ENCODE measurements at regions not wholly inside any gene's neighbourhood (a gene's known extent, or its start where the extent isn't known, plus 50 kb on each side); places are given as distances from the start of the nearest gene placed in this dataset.
"Not testable (repeated sequence)": the region's sequence is repeated elsewhere in the genome, so short reads cannot be mapped to it uniquely, and the experiment has no call there.

- no peak for DNase-seq (ENCODE audit: low read depth, low spot score)
Measured at GRCh38 chr2:171266102-171266501, 105.4 kb upstream of the TLK1 start.

- not testable (repeated sequence) for DNase-seq (ENCODE audit: low read depth, low spot score)
Measured at GRCh38 chr2:171261529-171261928, 100.8 kb upstream of the TLK1 start.

GRCh38 chr2:171260471-171261424, 100.1 kb upstream of the TLK1 start:
- peak; percentile 82 for DNase-seq (ENCODE audit: low read depth, low spot score)

- DNase-seq (ENCODE audit: low read depth, low spot score) = no peak
Measured at GRCh38 chr2:171254666-171255065, 94.0 kb upstream of the TLK1 start.

- DNase-seq (ENCODE audit: low read depth, low spot score) = no peak
Measured at GRCh38 chr2:171253900-171254650, 93.4 kb upstream of the TLK1 start.

GRCh38 chr2:171253279-171253678, 92.6 kb upstream of the TLK1 start:
- DNase-seq (ENCODE audit: low read depth, low spot score) = no peak

- DNase-seq (ENCODE audit: low read depth, low spot score) = no peak
Measured at GRCh38 chr2:171249689-171250088, 89.0 kb upstream of the TLK1 start.

- DNase-seq (ENCODE audit: low read depth, low spot score) = no peak
Measured at GRCh38 chr2:171247741-171248662, 87.3 kb upstream of the TLK1 start.

- no peak for DNase-seq (ENCODE audit: low read depth, low spot score)
Measured at GRCh38 chr2:171244970-171245782, 84.5 kb upstream of the TLK1 start.

- no peak for DNase-seq (ENCODE audit: low read depth, low spot score)
Measured at GRCh38 chr2:171244466-171244969, 83.8 kb upstream of the TLK1 start.

GRCh38 chr2:171241771-171242170, 81.1 kb upstream of the TLK1 start:
- no peak for DNase-seq (ENCODE audit: low read depth, low spot score)

- DNase-seq (ENCODE audit: low read depth, low spot score) = no peak
Measured at GRCh38 chr2:171238946-171239345, 78.3 kb upstream of the TLK1 start.

GRCh38 chr2:171237751-171238505, 77.2 kb upstream of the TLK1 start:
- no peak for DNase-seq (ENCODE audit: low read depth, low spot score)

GRCh38 chr2:171235262-171235881, 74.7 kb upstream of the TLK1 start:
- no peak for DNase-seq (ENCODE audit: low read depth, low spot score)

- no peak for DNase-seq (ENCODE audit: low read depth, low spot score)
Measured at GRCh38 chr2:171230176-171230575, 69.5 kb upstream of the TLK1 start.

- no peak for DNase-seq (ENCODE audit: low read depth, low spot score)
Measured at GRCh38 chr2:171228826-171229225, 68.1 kb upstream of the TLK1 start.

GRCh38 chr2:171227066-171227782, 66.5 kb upstream of the TLK1 start:
- no peak for DNase-seq (ENCODE audit: low read depth, low spot score)

- DNase-seq (ENCODE audit: low read depth, low spot score) = no peak
Measured at GRCh38 chr2:171226461-171226860, 65.8 kb upstream of the TLK1 start.

- DNase-seq (ENCODE audit: low read depth, low spot score) = no peak
Measured at GRCh38 chr2:171225989-171226388, 65.3 kb upstream of the TLK1 start.

Data from iPS DF 19.7 (cell line).